LNCAP (cell line): ENCODE measurements at regions not wholly inside any gene's neighbourhood (a gene's known extent, or its start where the extent isn't known, plus 50 kb on each side); places are given as distances from the start of the nearest gene placed in this dataset.

Experiments used
- TF ChIP-seq, protein P1 (sequence below): fragments of 450-650 bp; IDR thresholded peaks from 2 replicates; pipeline ENCODE4 v1.5.1; 2017; ENCODE audit warnings: mild to moderate bottlenecking

- TF ChIP-seq, protein P1, sequence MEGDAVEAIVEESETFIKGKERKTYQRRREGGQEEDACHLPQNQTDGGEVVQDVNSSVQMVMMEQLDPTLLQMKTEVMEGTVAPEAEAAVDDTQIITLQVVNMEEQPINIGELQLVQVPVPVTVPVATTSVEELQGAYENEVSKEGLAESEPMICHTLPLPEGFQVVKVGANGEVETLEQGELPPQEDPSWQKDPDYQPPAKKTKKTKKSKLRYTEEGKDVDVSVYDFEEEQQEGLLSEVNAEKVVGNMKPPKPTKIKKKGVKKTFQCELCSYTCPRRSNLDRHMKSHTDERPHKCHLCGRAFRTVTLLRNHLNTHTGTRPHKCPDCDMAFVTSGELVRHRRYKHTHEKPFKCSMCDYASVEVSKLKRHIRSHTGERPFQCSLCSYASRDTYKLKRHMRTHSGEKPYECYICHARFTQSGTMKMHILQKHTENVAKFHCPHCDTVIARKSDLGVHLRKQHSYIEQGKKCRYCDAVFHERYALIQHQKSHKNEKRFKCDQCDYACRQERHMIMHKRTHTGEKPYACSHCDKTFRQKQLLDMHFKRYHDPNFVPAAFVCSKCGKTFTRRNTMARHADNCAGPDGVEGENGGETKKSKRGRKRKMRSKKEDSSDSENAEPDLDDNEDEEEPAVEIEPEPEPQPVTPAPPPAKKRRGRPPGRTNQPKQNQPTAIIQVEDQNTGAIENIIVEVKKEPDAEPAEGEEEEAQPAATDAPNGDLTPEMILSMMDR, result no peak
These were observed 110.4 kb upstream of the TSC22D1 start for GRCh38 chr13:44686531-44686934.

GRCh38 chr13:44685641-44686040 is 109.5 kb upstream of the TSC22D1 start:
- TF ChIP-seq, protein P1, result no peak

DNA sequence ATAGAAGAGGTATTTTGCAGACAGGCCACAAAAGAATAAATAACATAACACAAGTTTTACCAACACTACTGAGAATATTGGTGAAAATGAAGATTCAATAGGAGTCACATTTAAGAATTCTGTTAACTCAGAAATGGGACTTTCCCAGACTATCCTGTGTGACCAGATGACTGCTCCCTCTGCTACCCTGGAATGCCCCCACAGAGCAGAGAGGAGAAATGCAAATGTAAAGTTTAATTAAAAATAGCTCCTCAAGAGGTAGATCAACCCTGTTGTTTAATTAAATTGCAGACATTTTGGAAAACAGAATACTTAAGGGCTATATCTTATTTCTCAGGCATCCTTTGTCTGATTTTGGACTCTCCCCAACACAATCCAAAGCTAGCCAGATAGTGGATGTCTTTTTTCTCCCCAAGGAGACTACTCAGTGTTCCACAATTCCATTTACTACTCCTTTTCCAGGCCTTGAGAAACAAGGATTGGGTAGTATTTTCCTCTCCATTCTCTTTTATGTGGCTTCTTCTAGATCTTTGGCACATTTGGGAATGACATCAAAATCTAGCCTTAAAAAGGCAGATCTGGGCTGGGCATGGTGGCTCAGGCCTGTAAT is 104.7 kb upstream of the TSC22D1 start:
- TF ChIP-seq, protein P1, result no peak

DNA sequence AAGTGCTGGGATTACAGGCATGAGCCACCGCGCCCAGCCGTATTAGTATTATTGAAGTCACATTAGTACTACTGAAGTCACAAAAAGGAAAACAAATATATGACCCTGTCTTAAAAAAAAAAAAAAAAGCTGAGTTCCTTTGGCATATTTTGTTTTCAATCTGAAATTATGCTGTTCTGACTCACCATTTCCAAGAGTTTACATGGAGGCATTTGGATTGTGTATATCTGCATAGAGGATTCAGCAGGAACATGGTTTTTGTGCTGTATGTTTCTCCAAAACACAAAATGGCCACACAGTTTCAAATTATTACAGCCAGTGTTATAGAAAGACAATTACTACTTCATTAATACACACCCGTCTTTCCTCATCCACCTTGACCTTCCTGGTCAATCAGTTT is 103.5 kb upstream of the TSC22D1 start:
- TF ChIP-seq, protein P1, result no peak

GRCh38 chr13:44678197-44678596 is 102.1 kb upstream of the TSC22D1 start:
- TF ChIP-seq, protein P1, result no peak

GRCh38 chr13:44676534-44676933 is 100.4 kb upstream of the TSC22D1 start:
- TF ChIP-seq, protein P1, result no peak

DNA sequence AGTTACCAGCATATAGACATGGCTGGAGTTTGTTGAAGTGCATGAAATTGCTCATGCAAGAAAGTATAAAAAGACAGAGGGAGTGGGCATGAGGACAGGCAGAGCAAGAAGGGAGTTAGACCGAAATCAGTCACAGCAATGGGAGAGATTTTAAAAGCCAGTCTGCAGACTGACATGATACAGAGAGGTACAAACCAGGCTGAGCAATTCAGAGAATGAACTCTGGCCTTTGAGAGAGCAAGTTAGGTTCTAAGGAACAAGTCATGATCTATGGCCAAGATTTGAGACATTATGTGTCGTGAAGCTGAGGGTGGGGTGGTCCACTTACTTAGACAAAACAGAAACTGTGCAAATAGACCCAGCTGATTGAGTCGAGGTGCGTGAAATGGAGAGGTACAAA is 93.4 kb upstream of the TSC22D1 start:
- TF ChIP-seq, protein P1, result no peak

DNA sequence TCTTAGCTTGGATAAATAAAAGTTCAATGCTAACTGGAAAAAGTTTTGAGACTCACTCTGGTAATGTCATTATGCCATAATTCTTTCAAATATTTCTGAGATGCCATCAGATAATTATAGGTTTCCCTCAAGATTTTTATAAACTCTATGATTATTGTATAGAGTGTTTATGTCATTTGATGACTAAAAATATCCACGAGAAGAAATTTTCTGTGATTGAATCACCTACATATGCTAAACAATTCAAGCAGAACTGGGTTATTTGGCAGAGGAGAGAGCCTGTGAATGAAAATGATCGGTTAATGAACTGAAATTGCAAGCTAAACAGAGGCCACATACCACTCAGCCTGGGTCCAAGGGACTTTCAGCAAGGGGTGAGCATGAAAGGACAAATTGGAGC is 92.6 kb upstream of the TSC22D1 start:
- TF ChIP-seq, protein P1, result no peak
